Loucy (cell line): ENCODE measurements at regions not wholly inside any gene's neighbourhood (a gene's known extent, or its start where the extent isn't known, plus 50 kb on each side); places are given as distances from the start of the nearest gene placed in this dataset.
"Not testable (repeated sequence)": the region's sequence is repeated elsewhere in the genome, so short reads cannot be mapped to it uniquely, and the experiment has no call there.

Source experiments
- H2AFZ ChIP-seq: fragments of 200-600 bp; sonication (generic); 2 replicates; pipeline ENCODE4 v1.6.0; 2016; ENCODE audit warnings: antibody characterized with exemption, mild to moderate bottlenecking, low read length, moderate library complexity
- H3F3A ChIP-seq: fragments of 200-600 bp; 2 replicates; pipeline ENCODE4 v1.6.0; 2016; ENCODE audit warnings: antibody characterized with exemption, low read depth, mild to moderate bottlenecking
- H3K27me3 ChIP-seq: fragments of 200-600 bp; sonication (generic); 2 replicates; pipeline ENCODE4 v1.6.1; 2014; ENCODE audit warnings: low read length, mild to moderate bottlenecking; ENCODE audit not compliant: insufficient read depth, poor library complexity, severe bottlenecking
- H3K36me3 ChIP-seq: fragments of 200-600 bp; sonication (generic); 2 replicates; pipeline ENCODE4 v1.6.1; 2016; ENCODE audit warnings: low read length; ENCODE audit not compliant: insufficient read depth
- H3K4me1 ChIP-seq: fragments of 200-600 bp; sonication (generic); 2 replicates; pipeline ENCODE4 v1.5.1; 2014; ENCODE audit warnings: low read length, mild to moderate bottlenecking; ENCODE audit not compliant: insufficient read depth, poor library complexity, severe bottlenecking
- H3K4me2 ChIP-seq: fragments of 200-600 bp; sonication (generic); 2 replicates; pipeline ENCODE4 v1.6.0; 2014; ENCODE audit warnings: antibody characterized with exemption, low read length, low read depth, mild to moderate bottlenecking; ENCODE audit not compliant: poor library complexity, severe bottlenecking
- H3K4me3 ChIP-seq: fragments of 200-600 bp; sonication (generic); 2 replicates; pipeline ENCODE4 v1.5.1; 2014; ENCODE audit warnings: low read length, mild to moderate bottlenecking, mixed read lengths; ENCODE audit not compliant: poor library complexity, severe bottlenecking
- H3K79me2 ChIP-seq: fragments of 200-600 bp; sonication (generic); 2 replicates; pipeline ENCODE4 v1.6.1; 2014; ENCODE audit warnings: low read length; ENCODE audit not compliant: insufficient read depth
- H3K9ac ChIP-seq: fragments of 200-600 bp; sonication (generic); 2 replicates; pipeline ENCODE4 v1.6.0; 2014; ENCODE audit warnings: mild to moderate bottlenecking, low read depth, low read length, moderate library complexity; ENCODE audit not compliant: poor library complexity, severe bottlenecking
- H3K9me2 ChIP-seq: fragments of 200-600 bp; sonication (generic); replicated peaks from 2 replicates; pipeline ENCODE4 v1.6.1; 2016; ENCODE audit warnings: low read depth, low read length, mixed read lengths
- H3K9me3 ChIP-seq: fragments of 200-600 bp; sonication (generic); 2 replicates; pipeline ENCODE4 v1.6.1; 2014; ENCODE audit warnings: mild to moderate bottlenecking, antibody characterized with exemption, low read length, low read depth; ENCODE audit not compliant: insufficient read depth
- H4K20me1 ChIP-seq: fragments of 200-600 bp; sonication (generic); 2 replicates; pipeline ENCODE4 v1.6.0; 2014; ENCODE audit warnings: antibody characterized with exemption, low read length, mild to moderate bottlenecking; ENCODE audit not compliant: insufficient read depth, poor library complexity, severe bottlenecking
- CTCF ChIP-seq: fragments of 200-600 bp; sonication (generic); conservative IDR thresholded peaks from 2 replicates; pipeline ENCODE4 v1.5.1; 2014; ENCODE audit warnings: mild to moderate bottlenecking, antibody characterized with exemption, low read length
- EZH2phosphoT487 ChIP-seq: fragments of 200-600 bp; IDR thresholded peaks from 2 replicates; pipeline ENCODE4 v1.6.1; 2018; ENCODE audit warnings: antibody characterized with exemption, mild to moderate bottlenecking, moderate library complexity, borderline replicate concordance

- Histone ChIP-seq H3F3A (no peaks in the 10 kb centered on the region), H3K4me2 (no peak overlapping the region), H3K9me3 (no peaks in the 10 kb centered on the region)
Observed at GRCh38 chr13:76289558-76289957, 596.6 kb downstream of the KCTD12 start.

GRCh38 chr13:76286178-76286577 is 600.0 kb downstream of the KCTD12 start:
- H3K9ac ChIP-seq, result no peak overlapping the region
- H4K20me1 ChIP-seq, result no peaks in the 10 kb centered on the region
- H2AFZ ChIP-seq, result no peak overlapping the region
- H3K36me3 ChIP-seq, result no peaks in the 10 kb centered on the region
- H3K4me1 ChIP-seq, result peaks cover 5% of the 10 kb centered on the region
- H3K4me2 ChIP-seq, result no peak overlapping the region
- no peaks in the 10 kb centered on the region for H3K79me2 ChIP-seq
- H3F3A ChIP-seq, result no peaks in the 10 kb centered on the region
- no peak for TF ChIP-seq EZH2phosphoT487
- no peak for TF ChIP-seq CTCF
- H3K27me3 ChIP-seq, result no peaks in the 10 kb centered on the region
- H3K9me3 ChIP-seq, result no peaks in the 10 kb centered on the region
- no peaks in the 10 kb centered on the region for H3K9me2 ChIP-seq
- no peak overlapping the region for H3K4me3 ChIP-seq

More at GRCh38 chr13:76289558-76289957, 596.6 kb downstream of the KCTD12 start:
- TF ChIP-seq EZH2phosphoT487, result no peak
- TF ChIP-seq CTCF, result no peak
- Histone ChIP-seq H2AFZ (no peak overlapping the region), H3K36me3 (no peaks in the 10 kb centered on the region), H3K4me1 (peaks cover 5% of the 10 kb centered on the region), H4K20me1 (no peaks in the 10 kb centered on the region), H3K4me3 (no peak overlapping the region), H3K9me2 (no peaks in the 10 kb centered on the region), H3K27me3 (no peaks in the 10 kb centered on the region), H3K79me2 (no peaks in the 10 kb centered on the region), H3K9ac (no peak overlapping the region)

GRCh38 chr13:76285463-76285862 is 600.7 kb downstream of the KCTD12 start:
- Histone ChIP-seq H3K27me3 (no peaks in the 10 kb centered on the region), H3K4me1 (peaks cover 5% of the 10 kb centered on the region), H3K9me2 (no peaks in the 10 kb centered on the region), H3K79me2 (no peaks in the 10 kb centered on the region), H3K36me3 (no peaks in the 10 kb centered on the region), H3K4me3 (no peak overlapping the region), H3F3A (no peaks in the 10 kb centered on the region), H2AFZ (no peak overlapping the region), H3K9ac (no peak overlapping the region), H3K9me3 (no peaks in the 10 kb centered on the region), H3K4me2 (no peak overlapping the region), H4K20me1 (no peaks in the 10 kb centered on the region)
- no peak for TF ChIP-seq EZH2phosphoT487
- no peak for TF ChIP-seq CTCF

GRCh38 chr13:76279766-76280165 is 606.4 kb downstream of the KCTD12 start:
- H3K27me3 ChIP-seq, H3K9me3 ChIP-seq, H3K9me2 ChIP-seq, H3K36me3 ChIP-seq, H3K4me1 ChIP-seq, H3K79me2 ChIP-seq, H3K4me2 ChIP-seq, H3K4me3 ChIP-seq, H3F3A ChIP-seq, H4K20me1 ChIP-seq, H2AFZ ChIP-seq, H3K9ac ChIP-seq: not testable (repeated sequence)
